Neural progenitor cell (in vitro differentiated cells): ENCODE measurements at regions not wholly inside any gene's neighbourhood (a gene's known extent, or its start where the extent isn't known, plus 50 kb on each side); places are given as distances from the start of the nearest gene placed in this dataset.

ENCODE experiments used
- DNase-seq: peaks from one replicate; pipeline ENCODE4 v3.0.0-alpha.2; 2016; ENCODE audit warnings: low spot score
- H2AFZ ChIP-seq: fragments of 200-600 bp; sonication (generic); replicated peaks from 2 replicates; pipeline ENCODE4 v1.6.1; 2016; ENCODE audit warnings: antibody characterized with exemption
- H3F3A ChIP-seq: fragments of 200-600 bp; sonication (generic); 2 replicates; pipeline ENCODE4 v1.6.1; 2016; ENCODE audit warnings: antibody characterized with exemption, low read depth
- H3K27ac ChIP-seq: fragments of 200-600 bp; sonication (generic); 2 replicates; pipeline ENCODE4 v1.5.1; 2016; ENCODE audit warnings: mild to moderate bottlenecking
- H3K27me3 ChIP-seq: fragments of 200-600 bp; sonication (generic); 2 replicates; pipeline ENCODE4 v1.6.1; 2016; ENCODE audit warnings: mild to moderate bottlenecking, moderate library complexity
- H3K36me3 ChIP-seq: fragments of 200-600 bp; sonication (generic); 2 replicates; pipeline ENCODE4 v1.5.1; 2016
- H3K4me1 ChIP-seq: fragments of 200-600 bp; sonication (generic); 2 replicates; pipeline ENCODE4 v1.6.1; 2016; ENCODE audit warnings: mixed run types
- H3K4me2 ChIP-seq: fragments of 200-600 bp; sonication (generic); 2 replicates; pipeline ENCODE4 v1.6.1; 2016
- H3K4me3 ChIP-seq: fragments of 200-600 bp; sonication (generic); 2 replicates; pipeline ENCODE4 v1.5.1; 2016
- H3K79me2 ChIP-seq: fragments of 200-600 bp; sonication (generic); 2 replicates; pipeline ENCODE4 v1.6.1; 2016; ENCODE audit warnings: low read depth
- H3K9ac ChIP-seq: fragments of 200-600 bp; sonication (generic); 2 replicates; pipeline ENCODE4 v1.6.1; 2016
- H3K9me3 ChIP-seq: fragments of 200-600 bp; sonication (generic); 2 replicates; pipeline ENCODE4 v1.5.1; 2016; ENCODE audit warnings: low read depth
- H4K20me1 ChIP-seq: fragments of 200-600 bp; sonication (generic); 2 replicates; pipeline ENCODE4 v1.6.1; 2016; ENCODE audit warnings: low read depth
- H3K27ac Mint-ChIP-seq: 3 replicates; pipeline ENCODE4 v1.8.0; 2021; ENCODE audit warnings: mixed read lengths
- H3K27me3 Mint-ChIP-seq: 2 replicates; pipeline ENCODE4 v1.8.0; 2022; ENCODE audit warnings: low read depth, mild to moderate bottlenecking, inconsistent platforms, moderate library complexity, mixed read lengths; ENCODE audit not compliant: insufficient read depth
- H3K36me3 Mint-ChIP-seq: 3 replicates; pipeline ENCODE4 v1.8.0; 2021; ENCODE audit warnings: mixed read lengths
- H3K4me1 Mint-ChIP-seq: 3 replicates; pipeline ENCODE4 v1.8.0; 2021; ENCODE audit warnings: mixed read lengths
- H3K4me3 Mint-ChIP-seq: 3 replicates; pipeline ENCODE4 v1.8.0; 2021; ENCODE audit warnings: mild to moderate bottlenecking, moderate library complexity, mixed read lengths
- H3K9me3 Mint-ChIP-seq: 3 replicates; pipeline ENCODE4 v1.8.0; 2020; ENCODE audit warnings: mixed read lengths
- CTCF ChIP-seq: fragments of 200-600 bp; sonication (generic); IDR thresholded peaks from 2 replicates; pipeline ENCODE4 v1.5.1; 2017; ENCODE audit warnings: antibody characterized with exemption, mild to moderate bottlenecking
- EZH2 ChIP-seq: fragments of 200-600 bp; sonication (generic); IDR thresholded peaks from 2 replicates; pipeline ENCODE4 v1.6.1; 2017; ENCODE audit warnings: antibody characterized with exemption, mild to moderate bottlenecking, moderate library complexity
- EZH2phosphoT487 ChIP-seq: fragments of 200-600 bp; sonication (generic); IDR thresholded peaks from 2 replicates; pipeline ENCODE4 v1.6.1; 2017; ENCODE audit warnings: antibody characterized with exemption

GRCh38 chr6:169902070-169902469 lies 150.6 kb downstream of the ERMARD start:
- H3K4me1 Mint-ChIP-seq, result peaks cover 19% of the 10 kb centered on the region
- no peaks in the 10 kb centered on the region for H4K20me1 ChIP-seq
- H3K4me2 ChIP-seq, result no peak overlapping the region
- H3K27ac ChIP-seq, result no peak overlapping the region
- no peak overlapping the region for H3K9ac ChIP-seq
- H3K36me3 Mint-ChIP-seq, result no peaks in the 10 kb centered on the region
- no peaks in the 10 kb centered on the region for H3F3A ChIP-seq
- peaks cover 5% of the 10 kb centered on the region for H3K4me1 ChIP-seq
- no peak for DNase-seq
- no peak overlapping the region for H3K4me3 Mint-ChIP-seq
- H3K9me3 Mint-ChIP-seq, result peaks cover 8% of the 10 kb centered on the region
- no peak overlapping the region for H3K4me3 ChIP-seq
- H3K79me2 ChIP-seq, result no peaks in the 10 kb centered on the region
- no peaks in the 10 kb centered on the region for H3K27me3 ChIP-seq
- peaks cover 25% of the 10 kb centered on the region for H3K27me3 Mint-ChIP-seq
- no peaks in the 10 kb centered on the region for H3K36me3 ChIP-seq
- H3K27ac Mint-ChIP-seq, result no peak overlapping the region
- no peak overlapping the region for H2AFZ ChIP-seq
- no peaks in the 10 kb centered on the region for H3K9me3 ChIP-seq
- no peak for TF ChIP-seq CTCF
- no peak for TF ChIP-seq EZH2
- no peak for TF ChIP-seq EZH2phosphoT487

- Mint-ChIP-seq H3K4me3 (no peak overlapping the region), H3K36me3 (no peaks in the 10 kb centered on the region), H3K27me3 (peaks cover 20% of the 10 kb centered on the region), H3K4me1 (peaks cover 2% of the 10 kb centered on the region), H3K9me3 (peaks cover 8% of the 10 kb centered on the region), H3K27ac (no peak overlapping the region)
- no peak overlapping the region for H3K9ac ChIP-seq
- no peaks in the 10 kb centered on the region for H3K79me2 ChIP-seq
- TF ChIP-seq CTCF (no peak), EZH2 (no peak), EZH2phosphoT487 (no peak)
- no peaks in the 10 kb centered on the region for H3K9me3 ChIP-seq
- H2AFZ ChIP-seq, result no peak overlapping the region
- H3K4me1 ChIP-seq, result no peaks in the 10 kb centered on the region
- H4K20me1 ChIP-seq, result no peaks in the 10 kb centered on the region
- DNase-seq, result no peak
- no peak overlapping the region for H3K4me3 ChIP-seq
- no peaks in the 10 kb centered on the region for H3K27me3 ChIP-seq
- no peak overlapping the region for H3K27ac ChIP-seq
- H3K4me2 ChIP-seq, result no peak overlapping the region
- no peaks in the 10 kb centered on the region for H3F3A ChIP-seq
- H3K36me3 ChIP-seq, result no peaks in the 10 kb centered on the region
These were observed 148.2 kb downstream of the ERMARD start for GRCh38 chr6:169899481-169900145.

- H3F3A ChIP-seq, result no peaks in the 10 kb centered on the region
- Mint-ChIP-seq H3K27me3 (peaks cover 17% of the 10 kb centered on the region), H3K4me1 (peaks cover 2% of the 10 kb centered on the region), H3K4me3 (no peak overlapping the region), H3K36me3 (no peaks in the 10 kb centered on the region), H3K27ac (no peak overlapping the region), H3K9me3 (peaks cover 11% of the 10 kb centered on the region)
- no peaks in the 10 kb centered on the region for H3K9me3 ChIP-seq
- no peak overlapping the region for H3K27ac ChIP-seq
- H3K36me3 ChIP-seq, result no peaks in the 10 kb centered on the region
- H3K4me1 ChIP-seq, result no peaks in the 10 kb centered on the region
- H4K20me1 ChIP-seq, result no peaks in the 10 kb centered on the region
- DNase-seq, result no peak
- no peak overlapping the region for H3K4me3 ChIP-seq
- no peak overlapping the region for H2AFZ ChIP-seq
- no peak overlapping the region for H3K9ac ChIP-seq
- TF ChIP-seq CTCF (no peak), EZH2phosphoT487 (no peak), EZH2 (no peak)
- no peaks in the 10 kb centered on the region for H3K79me2 ChIP-seq
- no peaks in the 10 kb centered on the region for H3K27me3 ChIP-seq
- H3K4me2 ChIP-seq, result no peak overlapping the region
These were observed 147.5 kb downstream of the ERMARD start for GRCh38 chr6:169898788-169899480.
